GM23338 (cell line): ENCODE measurements at regions not wholly inside any gene's neighbourhood (a gene's known extent, or its start where the extent isn't known, plus 50 kb on each side); places are given as distances from the start of the nearest gene placed in this dataset.

Source experiments
- CREB1 ChIP-seq: fragments of 250-450 bp; sonication (Bioruptor Pico); IDR thresholded peaks from 2 replicates; pipeline ENCODE4 v1.5.0; 2020; ENCODE audit warnings: low read depth, mild to moderate bottlenecking, moderate library complexity
- CTCF ChIP-seq, 2 experiments: fragments of 200-600 bp in 1 of 2; sonication (generic) in 1 of 2; conservative IDR thresholded peaks; 2 replicates each; pipeline versions ENCODE4 v1.5.1 to v1.6.1; 2016 to 2017; ENCODE audit warnings: antibody characterized with exemption in 2 of 2, low read depth in 2 of 2, mild to moderate bottlenecking in 2 of 2, moderate library complexity in 1 of 2
- ETS1 ChIP-seq: IDR thresholded peaks from 2 replicates; pipeline ENCODE4 v1.6.1; 2016; ENCODE audit warnings: antibody characterized with exemption
- EZH2 ChIP-seq: fragments of 200-600 bp; sonication (generic); IDR thresholded peaks from one replicate; pipeline ENCODE4 v1.8.0; 2017; ENCODE audit warnings: antibody characterized with exemption, mild to moderate bottlenecking, low read depth; ENCODE audit not compliant: unreplicated experiment
- EZH2phosphoT487 ChIP-seq: fragments of 200-600 bp; sonication (generic); IDR thresholded peaks from one replicate; pipeline ENCODE4 v1.8.1; 2018; ENCODE audit warnings: antibody characterized with exemption; ENCODE audit not compliant: unreplicated experiment
- NANOG ChIP-seq: IDR thresholded peaks from 2 replicates; pipeline ENCODE4 v1.6.1; 2016; ENCODE audit warnings: antibody characterized with exemption, borderline replicate concordance
- POLR2AphosphoS5 ChIP-seq: IDR thresholded peaks from 2 replicates; pipeline ENCODE4 v1.6.1; 2016; ENCODE audit warnings: antibody characterized with exemption, low read depth
- STAT1 ChIP-seq: IDR thresholded peaks from one replicate; pipeline ENCODE4 v1.6.1; 2016; ENCODE audit warnings: antibody characterized with exemption; ENCODE audit not compliant: unreplicated experiment
- ZNF331 ChIP-seq: fragments of 250-450 bp; sonication (Bioruptor Pico); IDR thresholded peaks from 2 replicates; pipeline ENCODE4 v1.5.0; 2020; ENCODE audit warnings: low read depth, mild to moderate bottlenecking, moderate library complexity
- ZNF462 ChIP-seq: fragments of 250-450 bp; sonication (Bioruptor Pico); IDR thresholded peaks from 2 replicates; pipeline ENCODE4 v1.5.0; 2020; ENCODE audit warnings: mild to moderate bottlenecking, moderate library complexity

GRCh38 chr18:77560341-77560992 is 310.8 kb downstream of the GALR1 start (continued):
- TF ChIP-seq ZNF462 (CRISPR knock-in tag) (no peak), NANOG (no peak), EZH2phosphoT487 (no peak), EZH2 (no peak), POLR2AphosphoS5 (no peak), STAT1 (no peak), ETS1 (no peak), ZNF331 (CRISPR knock-in tag) (no peak), CTCF (conservative IDR thresholded peaks at IDR 0.05; ENCODE audit: low read depth in 2 of 2) (no peak), CREB1 (CRISPR knock-in tag) (no peak)
